Glomerular visceral epithelial cell (primary cell): ENCODE measurements at regions not wholly inside any gene's neighbourhood (a gene's known extent, or its start where the extent isn't known, plus 50 kb on each side); places are given as distances from the start of the nearest gene placed in this dataset.
"Not testable (repeated sequence)": the region's sequence is repeated elsewhere in the genome, so short reads cannot be mapped to it uniquely, and the experiment has no call there.

ENCODE experiments used
- DNase-seq: peaks from one replicate; pipeline ENCODE4 v3.0.0-alpha.2; 2016; ENCODE audit errors: extremely low spot score

GRCh38 chr5:74534397-74535129, 106.0 kb downstream of the ENC1 start:
- no peak for DNase-seq

DNA sequence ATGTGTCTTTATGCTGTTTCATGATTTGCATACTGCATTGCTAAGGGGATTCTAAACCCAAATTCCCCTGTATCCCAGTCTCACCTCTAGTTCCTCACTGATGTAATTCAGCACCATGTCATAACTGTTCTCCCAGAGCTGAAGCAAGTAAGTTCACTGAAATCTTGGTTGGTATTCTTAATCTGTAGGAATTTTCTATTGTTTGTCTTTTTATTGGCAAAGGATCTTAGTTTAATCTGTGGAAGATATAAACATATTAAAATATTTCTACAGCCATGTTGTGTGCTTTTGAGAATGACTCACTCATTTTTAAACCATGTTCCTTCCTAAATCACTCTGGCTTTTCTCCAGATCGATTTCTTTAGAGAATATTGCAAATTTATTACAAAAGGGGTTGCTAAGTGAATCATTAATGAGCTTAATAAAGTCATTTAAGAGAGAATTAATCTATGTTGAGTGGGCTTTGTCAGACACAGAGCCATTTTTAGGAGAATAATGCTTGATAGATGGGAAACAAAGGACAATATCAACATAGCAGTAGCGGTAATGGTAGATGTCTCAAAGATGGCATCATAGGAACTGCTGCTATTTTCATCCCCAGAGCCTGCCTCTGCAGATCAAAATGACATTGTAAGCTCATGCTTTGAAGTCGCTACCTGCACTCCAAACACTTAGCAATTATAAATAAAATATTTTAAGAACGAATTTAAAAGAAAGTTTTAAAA, 110.0 kb downstream of the ENC1 start:
- DNase-seq: no peak

DNA sequence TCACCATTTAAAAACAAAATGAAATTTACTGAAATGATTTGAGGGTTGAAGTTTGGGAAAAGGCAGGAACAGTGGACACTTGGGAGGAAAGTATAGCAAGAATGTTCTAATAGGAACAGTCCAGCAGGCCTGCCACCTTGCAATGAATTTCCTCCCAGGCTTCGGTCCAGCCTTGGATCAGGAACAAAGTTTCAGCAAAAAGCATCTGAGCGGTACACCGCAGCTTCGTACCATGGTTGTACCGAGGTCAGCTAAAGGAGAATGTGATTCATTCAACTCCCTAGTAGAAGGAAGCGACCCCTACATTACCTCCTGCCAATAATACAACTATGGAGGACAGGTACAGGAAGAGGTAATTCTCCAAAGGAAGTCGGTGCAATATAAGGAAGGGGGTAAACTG, 111.4 kb downstream of the ENC1 start:
- DNase-seq: no peak

- no peak for DNase-seq
These were observed 114.4 kb downstream of the ENC1 start for GRCh38 chr5:74526111-74526510.

- not testable (repeated sequence) for DNase-seq
These were observed 115.8 kb downstream of the ENC1 start for GRCh38 chr5:74524767-74525166.

DNA sequence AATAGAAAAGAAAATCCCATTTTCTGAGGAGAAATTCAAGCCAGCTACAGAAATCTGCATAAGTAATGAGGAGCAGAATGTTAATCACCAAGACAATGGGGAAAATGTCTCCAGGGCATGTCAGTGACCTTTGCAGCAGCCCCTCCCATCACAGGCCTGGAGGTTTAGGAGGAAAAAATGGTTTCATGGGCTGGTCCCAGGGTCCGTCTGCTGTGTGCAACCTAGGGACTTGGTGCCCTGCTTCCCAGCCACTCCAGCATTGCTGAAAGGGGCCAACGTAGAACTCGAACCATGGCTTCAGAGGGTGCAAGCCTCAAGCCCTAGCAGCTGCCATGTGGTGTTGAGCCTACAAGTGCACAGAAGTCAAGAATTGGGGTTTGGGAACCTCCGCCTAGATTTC, 116.8 kb downstream of the ENC1 start:
- not testable (repeated sequence) for DNase-seq

DNA sequence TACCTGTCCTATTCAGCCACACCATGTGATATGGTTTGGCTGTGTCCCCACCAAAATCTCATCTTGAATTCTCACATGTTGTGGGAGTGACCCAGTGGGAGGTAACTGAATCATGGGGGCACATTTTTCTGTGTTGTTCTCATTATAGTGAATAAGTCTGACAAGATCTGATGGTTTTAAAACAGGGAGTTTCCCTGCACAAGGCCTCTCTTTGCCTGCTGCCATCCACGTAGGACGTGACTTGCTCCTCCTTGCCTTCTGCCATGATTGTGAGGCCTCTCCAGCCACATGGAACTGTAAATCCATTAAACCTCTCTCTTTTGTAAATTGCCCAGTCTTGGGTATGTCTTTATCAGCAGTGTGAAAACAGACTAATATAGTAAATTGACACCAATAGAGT, 117.7 kb downstream of the ENC1 start:
- not testable (repeated sequence) for DNase-seq

- no peak for DNase-seq
These were observed 119.1 kb downstream of the ENC1 start for GRCh38 chr5:74521401-74521800.

DNA sequence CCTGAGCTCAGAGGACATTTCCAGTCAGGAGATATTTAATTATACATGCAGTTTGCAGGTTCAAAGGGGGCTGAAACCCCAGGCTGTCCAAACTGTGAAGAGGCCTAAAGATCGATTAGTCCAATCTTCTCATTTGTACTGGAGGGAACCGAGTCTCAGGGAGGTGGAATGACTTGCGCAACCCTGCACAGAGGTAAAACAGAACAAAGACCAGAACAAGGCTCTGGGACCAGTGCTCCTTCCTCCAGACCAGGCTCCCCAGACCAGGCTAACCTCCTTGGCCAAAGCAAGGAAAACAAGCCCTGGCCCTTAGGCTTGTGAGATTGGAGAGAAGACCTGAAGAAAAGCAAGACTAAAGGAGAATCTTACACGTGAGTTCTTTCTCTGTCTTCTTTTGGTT, 120.8 kb downstream of the ENC1 start:
- DNase-seq: no peak

DNA sequence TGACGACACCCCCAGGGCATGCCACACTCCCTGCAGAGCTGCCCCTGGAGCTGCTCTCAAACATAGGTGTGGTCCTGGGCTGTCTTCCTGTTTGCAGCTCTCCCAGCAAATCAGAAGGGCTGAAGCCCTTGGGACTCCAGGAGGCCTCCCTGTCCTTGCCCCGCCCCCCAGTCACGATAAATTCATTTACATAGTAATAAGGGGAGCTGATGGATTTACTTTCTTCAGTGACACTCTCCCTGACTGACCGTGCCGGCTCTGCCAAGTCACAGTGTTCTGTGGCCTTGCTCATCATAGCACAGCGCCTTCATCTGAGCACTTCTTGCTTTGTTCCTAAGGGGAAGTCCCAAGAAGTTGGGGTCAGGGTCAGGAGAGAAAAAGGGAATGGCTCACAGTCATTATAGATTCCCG, 121.4 kb downstream of the ENC1 start:
- no peak for DNase-seq

GRCh38 chr5:74517700-74518099, 122.8 kb downstream of the ENC1 start:
- peak; percentile 59 for DNase-seq

GRCh38 chr5:74516211-74516636, 124.3 kb downstream of the ENC1 start:
- DNase-seq: peak; percentile 86

DNA sequence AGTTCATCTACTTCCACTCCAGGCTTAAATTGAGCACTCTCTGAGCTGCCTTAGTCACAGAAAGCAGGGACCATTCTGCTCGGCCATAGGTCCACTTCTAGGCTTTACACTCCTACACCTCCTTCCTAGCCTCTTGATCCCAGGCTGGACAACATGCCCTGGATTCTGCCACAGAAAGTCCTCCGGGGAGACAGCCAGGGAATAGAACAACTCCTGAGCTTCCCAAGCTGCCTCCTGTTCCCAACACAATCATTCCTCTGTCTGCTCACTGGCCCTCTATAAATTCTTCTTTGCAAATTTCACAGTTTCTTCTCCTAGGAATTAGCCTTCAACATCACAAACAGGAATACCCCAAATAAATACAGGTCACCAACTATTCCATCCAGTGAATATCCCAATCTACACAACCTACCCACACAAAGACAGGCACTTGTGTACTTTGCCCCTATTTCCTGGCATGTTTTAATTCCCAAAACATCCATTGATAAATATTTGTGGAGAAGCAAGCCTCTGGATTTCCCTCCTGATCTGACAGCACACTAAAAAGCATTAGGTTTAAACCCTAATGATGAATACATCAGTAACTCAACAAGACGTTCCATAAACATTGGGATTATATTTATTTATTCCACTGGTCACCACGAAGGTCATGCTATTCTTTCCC, 125.5 kb downstream of the ENC1 start:
- DNase-seq: no peak

GRCh38 chr5:74511770-74512169, 128.8 kb downstream of the ENC1 start:
- not testable (repeated sequence) for DNase-seq

DNA sequence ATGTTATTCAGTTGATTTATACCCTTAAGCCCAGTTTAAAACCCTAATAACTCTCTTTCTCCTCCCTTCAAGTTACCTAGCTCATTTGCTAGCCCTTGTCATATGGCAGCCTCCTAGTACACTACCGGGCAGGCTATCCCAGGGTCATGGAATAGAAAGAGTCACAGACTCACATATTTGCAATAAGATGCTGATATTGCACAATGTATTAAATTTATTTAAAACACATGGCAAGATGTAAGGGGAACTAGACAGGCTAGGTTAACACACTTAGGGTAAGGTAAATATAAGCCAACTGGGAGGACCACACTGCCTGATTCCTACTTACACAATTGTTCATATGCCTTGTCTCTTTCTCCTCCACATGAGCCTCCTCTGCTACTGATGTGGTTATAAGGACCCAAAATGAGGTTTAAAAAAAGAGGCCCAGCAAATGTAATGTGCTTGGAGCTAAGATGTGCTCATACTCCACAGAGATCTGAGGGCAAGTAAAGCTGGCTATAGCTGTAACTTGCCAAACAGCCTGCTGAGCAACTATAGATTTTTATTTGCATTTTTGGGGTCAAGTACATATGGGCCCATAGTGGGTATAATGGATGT, 130.0 kb downstream of the ENC1 start:
- DNase-seq: no peak

- DNase-seq: no peak
These were observed 133.0 kb downstream of the ENC1 start for GRCh38 chr5:74507370-74508005.

DNA sequence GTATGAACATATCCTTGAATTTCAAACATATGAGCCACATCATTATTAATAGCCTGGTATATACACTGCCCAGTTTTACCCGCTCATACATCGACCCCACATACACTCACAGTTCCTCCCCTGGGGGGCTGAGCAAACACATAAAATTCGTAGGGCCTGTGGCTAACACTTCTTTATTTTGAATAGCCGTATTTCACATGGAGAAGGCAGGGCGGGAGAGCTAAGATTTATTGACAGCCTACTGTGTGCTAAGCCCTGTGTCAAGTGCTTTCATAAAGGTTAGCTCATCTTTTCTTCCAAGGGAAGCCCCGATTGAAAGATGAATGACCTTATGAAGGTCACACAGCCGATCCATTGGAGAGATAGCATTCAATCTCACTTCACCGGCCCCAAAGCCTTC, 134.4 kb downstream of the ENC1 start:
- DNase-seq: no peak

DNA sequence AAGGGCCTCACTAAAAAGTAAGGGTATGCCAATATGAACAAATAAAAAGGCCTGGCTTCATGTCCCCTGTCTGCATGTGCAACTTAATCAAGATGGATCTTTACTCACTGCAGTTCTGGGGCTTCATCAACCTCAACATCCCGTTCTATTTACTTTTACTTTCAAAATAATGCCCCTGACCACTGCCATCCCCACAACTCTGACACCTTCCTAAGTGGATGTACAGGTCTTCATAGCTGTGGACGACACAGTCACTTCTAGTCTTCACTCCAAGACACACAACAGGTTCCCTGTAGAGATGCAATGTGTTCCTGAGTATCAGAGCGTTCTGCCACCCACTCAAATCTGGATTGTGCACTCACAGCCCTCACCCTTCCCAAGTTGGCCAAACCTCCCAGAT, 136.1 kb downstream of the ENC1 start:
- no peak for DNase-seq

- DNase-seq: no peak
These were observed 138.0 kb downstream of the ENC1 start for GRCh38 chr5:74502479-74502950.

DNA sequence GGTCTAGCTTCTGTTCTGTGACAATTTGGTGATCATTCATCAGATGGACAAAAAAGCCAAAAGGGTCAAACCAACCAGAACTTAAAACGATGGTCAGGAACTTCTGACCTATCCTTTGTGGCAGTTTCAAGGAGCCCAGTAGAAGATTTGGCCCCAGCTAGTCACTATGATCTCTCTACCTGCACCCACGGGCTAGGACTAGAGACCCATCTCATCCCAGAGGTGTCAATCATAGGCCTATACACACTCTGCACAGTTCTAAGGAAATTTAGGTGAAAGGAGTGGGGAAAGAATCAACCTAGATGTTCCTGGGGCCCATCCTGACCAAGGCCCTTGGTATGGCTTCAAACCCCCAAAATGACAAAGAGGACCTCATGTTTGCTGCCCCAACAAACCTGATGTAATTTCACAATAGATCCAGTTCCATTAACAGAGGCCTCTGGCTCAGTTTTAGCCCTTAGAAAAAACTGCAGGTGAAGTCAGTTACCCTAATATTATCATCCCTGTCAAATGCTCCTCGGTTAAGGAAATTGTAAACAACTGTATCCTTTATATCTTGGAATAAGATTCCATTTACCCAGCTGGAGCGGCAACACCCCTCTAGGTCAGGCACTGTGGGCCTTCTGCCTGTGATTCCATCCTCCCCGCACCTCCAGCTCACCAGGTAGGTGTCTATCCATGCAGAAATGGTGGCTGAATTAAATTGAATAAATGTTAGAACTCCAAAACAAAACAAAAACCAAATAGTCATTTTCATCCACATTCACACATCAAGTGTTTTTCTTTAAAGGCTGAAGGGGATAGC, 138.7 kb downstream of the ENC1 start:
- no peak for DNase-seq
